ENCODE measurements at regions not wholly inside any gene's neighbourhood (a gene's known extent, or its start where the extent isn't known, plus 50 kb on each side); places are given as distances from the start of the nearest gene placed in this dataset.

GRCh38 chr2:212777020-212777491, 238.5 kb upstream of the ERBB4 start:
- 23 to 26% methylated on average over 3 of the region's 3 CpGs for WGBS, 2 donors
- Histone ChIP-seq H3K36me3 (ENCODE audit: low read depth, missing control alignments) (no peaks in the 10 kb centered on the region), H3K27ac (no peak overlapping the region), H3K4me1 (no peaks in the 10 kb centered on the region), H3K27me3 (no peaks in the 10 kb centered on the region), H3K9me3 (no peaks in the 10 kb centered on the region), H3K4me3 (no peak overlapping the region)
- no peak for DNase-seq
- intact Hi-C loops (cut with DNase I; ENCODE audit: low total_unique reads) = loop anchor here (10.0 kb wide), 1 partner anchor 378 kb away; the partner anchor contains the start of gene IKZF2
- TF ChIP-seq CTCF (IDR thresholded peaks at IDR 0.05) (peak in 2 of 3 experiments; percentile 16 to 48), POLR2A (IDR thresholded peaks at IDR 0.05) (no peak)

GRCh38 chr2:212773808-212774339, 235.3 kb upstream of the ERBB4 start:
- WGBS, 2 donors = 100% methylated on average over 1 of the region's 1 CpG
- Histone ChIP-seq H3K36me3 (ENCODE audit: low read depth, missing control alignments) (no peaks in the 10 kb centered on the region), H3K9me3 (no peaks in the 10 kb centered on the region), H3K27me3 (no peaks in the 10 kb centered on the region), H3K27ac (no peak overlapping the region), H3K4me3 (no peak overlapping the region), H3K4me1 (no peaks in the 10 kb centered on the region)
- no peak for TF ChIP-seq POLR2A (IDR thresholded peaks at IDR 0.05)
- no peak for TF ChIP-seq CTCF (IDR thresholded peaks at IDR 0.05)
- no peak for DNase-seq
- intact Hi-C loops (cut with DNase I; ENCODE audit: low total_unique reads) = loop anchor here (10.0 kb wide), 1 partner anchor 381 kb away; the partner anchor contains the start of gene IKZF2

GRCh38 chr2:212770240-212770639, 231.6 kb upstream of the ERBB4 start:
- TF ChIP-seq CTCF (IDR thresholded peaks at IDR 0.05) (no peak), POLR2A (IDR thresholded peaks at IDR 0.05) (no peak)
- Histone ChIP-seq H3K4me1 (no peaks in the 10 kb centered on the region), H3K27ac (no peak overlapping the region), H3K4me3 (no peak overlapping the region), H3K27me3 (no peaks in the 10 kb centered on the region), H3K36me3 (ENCODE audit: low read depth, missing control alignments) (no peaks in the 10 kb centered on the region), H3K9me3 (no peaks in the 10 kb centered on the region)
- intact Hi-C loops (cut with DNase I; ENCODE audit: low total_unique reads) = loop anchor here (10.0 kb wide), 1 partner anchor 385 kb away; the partner anchor contains the start of gene IKZF2
- DNase-seq = no peak
- WGBS, 2 donors = 58 to 64% methylated on average over 3 of the region's 3 CpGs

- Histone ChIP-seq H3K27ac (no peak overlapping the region), H3K4me1 (no peaks in the 10 kb centered on the region), H3K27me3 (no peaks in the 10 kb centered on the region), H3K9me3 (no peaks in the 10 kb centered on the region), H3K4me3 (no peak overlapping the region), H3K36me3 (ENCODE audit: low read depth, missing control alignments) (no peaks in the 10 kb centered on the region)
- intact Hi-C loops (cut with DNase I; ENCODE audit: low total_unique reads) = no loop called here
- no peak for DNase-seq
- TF ChIP-seq POLR2A (IDR thresholded peaks at IDR 0.05) (no peak), CTCF (IDR thresholded peaks at IDR 0.05) (no peak)
- WGBS, 2 donors = 52 to 55% methylated on average over 4 of the region's 4 CpGs
Observed at GRCh38 chr2:212766921-212767320, 228.3 kb upstream of the ERBB4 start.
